Upper lobe of left lung (tissue), 4 donors: ENCODE measurements at regions not wholly inside any gene's neighbourhood (a gene's known extent, or its start where the extent isn't known, plus 50 kb on each side); places are given as distances from the start of the nearest gene placed in this dataset.

Experiments
- CTCF ChIP-seq, 6 experiments: fragments of 450-650 bp in 4 of 6; fragments of 200-600 bp in 2 of 6; sonication (generic) in 2 of 6; IDR thresholded peaks; one replicate each; pipeline ENCODE4 v1.5.1; 2016 to 2019; ENCODE audit warnings: antibody characterized with exemption in 6 of 6
- POLR2A ChIP-seq, 4 donors: fragments of 450-650 bp; IDR thresholded peaks; one replicate each; pipeline ENCODE4 v1.5.1; 2016 to 2017; ENCODE audit warnings: antibody characterized with exemption in 4 of 4, mild to moderate bottlenecking in 2 of 4

GRCh38 chr14:43587183-43587582 lies 919.9 kb downstream of the FSCB start:
- no peak for TF ChIP-seq POLR2A (IDR thresholded peaks at IDR 0.05)
- TF ChIP-seq CTCF (IDR thresholded peaks at IDR 0.05): no peak
